Suprapubic skin (tissue), 4 donors: ENCODE measurements at regions not wholly inside any gene's neighbourhood (a gene's known extent, or its start where the extent isn't known, plus 50 kb on each side); places are given as distances from the start of the nearest gene placed in this dataset.
A peak's percentile ranks its signal among the peaks of the same experiment; 100 is the strongest.

Experiments used
- DNase-seq, 2 donors: peaks; one replicate each; pipeline ENCODE4 v3.0.0-alpha.2; 2019; ENCODE audit warnings: low spot score in 2 of 2
- H3K27ac ChIP-seq: fragments of 200-600 bp; sonication (generic); one replicate; pipeline ENCODE4 v1.5.1; 2019
- H3K27me3 ChIP-seq: fragments of 200-600 bp; sonication (generic); one replicate; pipeline ENCODE4 v1.5.1; 2019
- H3K36me3 ChIP-seq: fragments of 200-600 bp; sonication (generic); one replicate; pipeline ENCODE4 v1.5.1; 2019
- H3K4me1 ChIP-seq: fragments of 200-600 bp; sonication (generic); one replicate; pipeline ENCODE4 v1.5.1; 2019
- H3K4me3 ChIP-seq: fragments of 200-600 bp; sonication (generic); one replicate; pipeline ENCODE4 v1.5.1; 2019; ENCODE audit warnings: mild to moderate bottlenecking
- H3K9me3 ChIP-seq: fragments of 200-600 bp; sonication (generic); one replicate; pipeline ENCODE4 v1.5.1; 2019
- CTCF ChIP-seq, 2 donors: fragments of 200-600 bp in 1 of 2; fragments of 450-650 bp in 1 of 2; sonication (generic) in 1 of 2; IDR thresholded peaks; one replicate each; pipeline ENCODE4 v1.5.1; 2016 to 2019; ENCODE audit warnings: antibody characterized with exemption in 2 of 2, mild to moderate bottlenecking in 1 of 2, moderate library complexity in 1 of 2
- EP300 ChIP-seq: sonication (generic); formaldehyde crosslinking; IDR thresholded peaks from one replicate; pipeline ENCODE4 v1.6.1; 2017; ENCODE audit warnings: antibody characterized with exemption
- POLR2A ChIP-seq, 2 donors: fragments of 450-650 bp; IDR thresholded peaks; one replicate each; pipeline ENCODE4 v1.6.1; 2017; ENCODE audit warnings: antibody characterized with exemption in 2 of 2, mild to moderate bottlenecking in 2 of 2, moderate library complexity in 2 of 2
- POLR2AphosphoS5 ChIP-seq, 3 donors: sonication (generic); formaldehyde crosslinking; IDR thresholded peaks; one replicate each; pipeline ENCODE4 v1.6.1; 2017; ENCODE audit warnings: antibody characterized with exemption in 3 of 3
- WGBS: methylation state at CpG from one replicate; pipeline ENCODE4 v1.1.5; 2018; 5-methylcytosine and 5-hydroxymethylcytosine counted together

- WGBS: 62% methylated on average over 8 of the region's 8 CpGs
- H3K4me3 ChIP-seq: no peak overlapping the region
- no peaks in the 10 kb centered on the region for H3K4me1 ChIP-seq
- DNase-seq: no peak
- no peaks in the 10 kb centered on the region for H3K36me3 ChIP-seq
- TF ChIP-seq POLR2A (IDR thresholded peaks at IDR 0.05) (no peak), POLR2AphosphoS5 (IDR thresholded peaks at IDR 0.05) (peak in 1 of 3 donors; percentile 40), CTCF (IDR thresholded peaks at IDR 0.05) (no peak)
- H3K9me3 ChIP-seq: no peaks in the 10 kb centered on the region
- H3K27ac ChIP-seq: no peak overlapping the region
- H3K27me3 ChIP-seq: no peaks in the 10 kb centered on the region
Observed at GRCh38 chr2:128584296-128584890, 265.7 kb upstream of the HS6ST1 start.

GRCh38 chr2:128585706-128586105, 267.0 kb upstream of the HS6ST1 start:
- TF ChIP-seq CTCF (IDR thresholded peaks at IDR 0.05) (no peak), POLR2A (IDR thresholded peaks at IDR 0.05) (no peak), EP300 (no peak), POLR2AphosphoS5 (IDR thresholded peaks at IDR 0.05) (no peak)
- no peak overlapping the region for H3K27ac ChIP-seq
- peaks cover 6% of the 10 kb centered on the region for H3K27me3 ChIP-seq
- no peak overlapping the region for H3K4me3 ChIP-seq
- no peak for DNase-seq
- H3K36me3 ChIP-seq: no peaks in the 10 kb centered on the region
- H3K9me3 ChIP-seq: no peaks in the 10 kb centered on the region
- no peaks in the 10 kb centered on the region for H3K4me1 ChIP-seq
- WGBS: 95% methylated on average over 3 of the region's 3 CpGs

DNA sequence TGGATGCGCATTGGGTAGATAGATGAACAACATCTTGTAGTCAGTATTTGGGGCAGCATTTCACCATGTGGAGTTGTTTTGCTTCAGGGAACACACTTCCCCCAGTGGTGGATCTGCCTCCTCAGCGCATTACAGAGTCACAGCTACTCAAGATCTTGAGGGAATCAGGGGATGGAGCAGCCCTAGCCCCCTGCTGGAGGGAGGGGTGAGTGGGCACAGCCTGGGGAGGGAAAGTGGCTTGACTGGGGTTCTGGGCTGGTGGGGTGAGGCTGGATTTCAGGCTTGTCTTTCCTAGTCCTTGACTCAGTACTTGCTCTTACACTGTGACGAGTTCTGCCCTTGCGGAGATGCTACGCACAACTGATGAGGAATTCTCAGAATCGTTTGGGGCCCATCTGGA, 271.0 kb upstream of the HS6ST1 start:
- Histone ChIP-seq H3K36me3 (no peaks in the 10 kb centered on the region), H3K4me3 (no peak overlapping the region), H3K9me3 (no peaks in the 10 kb centered on the region), H3K27me3 (peaks cover 6% of the 10 kb centered on the region), H3K4me1 (peaks cover 7% of the 10 kb centered on the region), H3K27ac (no peak overlapping the region)
- 91% methylated on average over 6 of the region's 6 CpGs for WGBS
- DNase-seq: peak in 1 of 2 donors; percentile 50
- TF ChIP-seq POLR2A (IDR thresholded peaks at IDR 0.05): no peak
- TF ChIP-seq POLR2AphosphoS5 (IDR thresholded peaks at IDR 0.05): no peak

- no peak for TF ChIP-seq EP300
- TF ChIP-seq CTCF (IDR thresholded peaks at IDR 0.05): no peak
- TF ChIP-seq POLR2AphosphoS5 (IDR thresholded peaks at IDR 0.05): no peak
- no peak for TF ChIP-seq POLR2A (IDR thresholded peaks at IDR 0.05)
- H3K4me1 ChIP-seq: peaks cover 7% of the 10 kb centered on the region
- peak in 1 of 2 donors; percentile 31 for DNase-seq
- no peaks in the 10 kb centered on the region for H3K36me3 ChIP-seq
- H3K27ac ChIP-seq: no peak overlapping the region
- H3K27me3 ChIP-seq: peaks cover 6% of the 10 kb centered on the region
- 86% methylated on average over 12 of the region's 12 CpGs for WGBS
- H3K9me3 ChIP-seq: no peaks in the 10 kb centered on the region
- no peak overlapping the region for H3K4me3 ChIP-seq
Observed at GRCh38 chr2:128590309-128591021, 271.8 kb upstream of the HS6ST1 start.

DNA sequence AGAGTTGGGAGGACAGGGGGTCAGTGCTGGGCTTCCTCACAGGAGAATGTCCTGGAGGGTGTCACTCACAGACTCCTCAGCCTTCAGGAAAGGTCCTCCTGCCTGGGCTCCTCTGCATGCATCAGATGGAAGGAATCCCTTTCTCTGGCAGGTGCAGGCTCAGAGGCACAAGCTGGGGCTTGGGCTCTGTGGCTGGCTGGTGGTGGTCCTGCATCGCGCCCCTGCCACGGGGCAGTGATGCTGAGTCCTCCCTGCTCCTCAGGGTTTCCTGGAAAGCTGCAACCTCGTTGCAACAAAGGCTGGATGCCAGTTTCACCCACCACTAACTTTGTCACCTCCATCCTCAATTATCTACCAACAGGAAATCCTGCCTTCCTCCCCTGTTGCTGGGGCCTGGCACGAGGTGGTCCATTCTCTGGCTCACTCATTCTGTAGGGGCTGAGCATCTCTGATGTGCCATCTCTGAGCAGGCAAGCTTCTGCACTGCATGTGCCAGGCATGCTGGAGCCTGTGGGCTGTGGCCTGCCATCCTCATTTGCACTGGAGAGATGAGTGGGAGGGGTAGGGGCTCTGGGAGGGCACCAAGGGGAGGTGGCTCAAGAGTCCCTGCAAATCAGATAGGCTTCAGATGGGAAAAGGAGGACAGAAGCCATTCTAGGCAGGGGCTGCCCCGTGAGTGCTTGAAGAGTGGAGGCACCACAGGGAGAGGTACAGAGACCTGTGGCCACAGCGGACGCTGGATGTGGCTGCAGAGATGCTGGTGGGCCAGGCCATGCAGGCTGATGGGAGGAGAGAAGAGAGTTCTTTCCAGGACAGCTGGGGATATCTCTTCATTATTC, 272.6 kb upstream of the HS6ST1 start:
- peak in 1 of 2 donors; percentile 54 for DNase-seq
- no peaks in the 10 kb centered on the region for H3K36me3 ChIP-seq
- no peak overlapping the region for H3K27ac ChIP-seq
- TF ChIP-seq POLR2A (IDR thresholded peaks at IDR 0.05) (no peak), POLR2AphosphoS5 (IDR thresholded peaks at IDR 0.05) (no peak)
- H3K27me3 ChIP-seq: peaks cover 6% of the 10 kb centered on the region
- no peak overlapping the region for H3K4me3 ChIP-seq
- no peaks in the 10 kb centered on the region for H3K9me3 ChIP-seq
- peaks cover 7% of the 10 kb centered on the region for H3K4me1 ChIP-seq
- 75% methylated on average over 5 of the region's 8 CpGs for WGBS
